PC-9 (cell line): ENCODE measurements at regions not wholly inside any gene's neighbourhood (a gene's known extent, or its start where the extent isn't known, plus 50 kb on each side); places are given as distances from the start of the nearest gene placed in this dataset.

Experiments
- BruUV-seq: library from RNA; stranded (reverse); fragments of 400-500 nt; replicated peaks from 2 replicates; lab custom pipeline; 2021; lab: Mats Ljungman, UMichigan
- CTCF ChIA-PET: fragments of 300-600 bp; sonication (Branson Sonifier 250); formaldehyde crosslinking; loops from one replicate; lab custom pipeline; 2022; ENCODE audit warnings: antibody characterized with exemption; lab: Charles Lee
- POLR2A ChIA-PET: fragments of 300-600 bp; sonication (Branson Sonifier 250); formaldehyde crosslinking; loops from one replicate; lab custom pipeline; 2022; ENCODE audit warnings: antibody characterized with exemption; ENCODE audit not compliant: unreplicated experiment; lab: Charles Lee
- DNase-seq, 2 experiments: peaks; one replicate each; pipeline versions ENCODE4 v3.0.0 to v3.0.0-alpha.2; 2015 to 2022; ENCODE audit warnings: mixed read lengths in 1 of 2
- H2AFZ ChIP-seq: fragments of 200-600 bp; sonication (generic); 2 replicates; pipeline ENCODE4 v1.8.1; 2017; ENCODE audit warnings: antibody characterized with exemption
- H3F3A ChIP-seq: fragments of 200-600 bp; sonication (generic); 2 replicates; pipeline ENCODE4 v1.8.1; 2017; ENCODE audit warnings: antibody characterized with exemption, mild to moderate bottlenecking, low read depth; ENCODE audit not compliant: insufficient read depth
- H3K27ac ChIP-seq: fragments of 200-600 bp; sonication (generic); 2 replicates; pipeline ENCODE4 v1.6.1; 2016; ENCODE audit warnings: mixed run types
- H3K27me3 ChIP-seq: fragments of 200-600 bp; sonication (generic); 2 replicates; pipeline ENCODE4 v1.6.1; 2016; ENCODE audit warnings: low read depth, mixed run types; ENCODE audit not compliant: insufficient read depth
- H3K36me3 ChIP-seq: fragments of 200-600 bp; sonication (generic); 2 replicates; pipeline ENCODE4 v1.6.1; 2016; ENCODE audit warnings: low read depth, mixed run types
- H3K4me1 ChIP-seq: fragments of 200-600 bp; sonication (generic); replicated peaks from 2 replicates; pipeline ENCODE4 v1.6.1; 2016; ENCODE audit warnings: mixed run types; ENCODE audit not compliant: insufficient read depth
- H3K4me2 ChIP-seq: fragments of 200-600 bp; sonication (generic); 2 replicates; pipeline ENCODE4 v1.6.1; 2017; ENCODE audit warnings: mixed run types
- H3K4me3 ChIP-seq: fragments of 200-600 bp; sonication (generic); 2 replicates; pipeline ENCODE4 v1.6.1; 2016; ENCODE audit warnings: mixed run types
- H3K79me2 ChIP-seq: fragments of 200-600 bp; sonication (generic); 2 replicates; pipeline ENCODE4 v1.6.1; 2017; ENCODE audit warnings: low read depth, mixed run types
- H3K9me2 ChIP-seq: fragments of 200-600 bp; sonication (generic); 2 replicates; pipeline ENCODE4 v1.8.1; 2017; ENCODE audit warnings: mild to moderate bottlenecking; ENCODE audit not compliant: insufficient read depth
- H3K9me3 ChIP-seq: fragments of 200-600 bp; sonication (generic); 2 replicates; pipeline ENCODE4 v1.8.1; 2016; ENCODE audit warnings: low read depth; ENCODE audit not compliant: insufficient read depth
- H4K20me1 ChIP-seq: fragments of 200-600 bp; sonication (generic); 2 replicates; pipeline ENCODE4 v1.8.1; 2017; ENCODE audit not compliant: insufficient read depth
- EZH2 ChIP-seq: fragments of 200-600 bp; sonication (generic); IDR thresholded peaks from 2 replicates; pipeline ENCODE4 v1.8.0; 2017; ENCODE audit warnings: antibody characterized with exemption, low read depth
- intact Hi-C: fragments of 100-400 bp; cut with micrococcal nuclease; formaldehyde crosslinking; loops from one replicate; pipeline ENCODE4 v1.10.0; 2022; ENCODE audit not compliant: unreplicated experiment
- TF ChIP-seq, protein P1 (sequence below): fragments of 200-600 bp; sonication (generic); conservative IDR thresholded peaks from 2 replicates; pipeline ENCODE4 v1.6.1; 2017; ENCODE audit warnings: mixed run types, antibody characterized with exemption, mild to moderate bottlenecking, moderate library complexity

DNA sequence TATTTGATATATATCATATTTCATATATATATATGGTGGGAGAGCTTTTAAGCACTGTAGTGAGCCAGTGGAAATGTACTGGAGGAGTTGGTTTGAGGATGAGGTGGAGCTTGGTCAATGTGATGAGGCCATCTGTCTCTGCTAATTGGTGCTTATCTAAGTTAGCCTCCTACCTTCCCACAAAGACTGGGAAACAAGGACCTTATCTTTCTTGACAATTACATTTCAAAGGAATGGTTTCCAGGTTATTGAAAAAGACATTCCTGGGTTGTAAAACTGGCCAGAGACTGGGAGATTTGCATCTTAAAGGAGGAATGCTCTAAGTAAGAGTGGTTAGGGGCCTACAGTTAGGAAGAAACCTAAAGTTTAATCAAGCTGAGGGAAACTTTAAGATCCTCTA, 212.8 kb upstream of the SYT1 start:
- BruUV-seq, result no TSS peak
- ChIA-PET CTCF (no interaction called here), POLR2A (no interaction called here)
- H3K27ac ChIP-seq, result no peak overlapping the region
- no peaks in the 10 kb centered on the region for H3K36me3 ChIP-seq
- H3K27me3 ChIP-seq, result no peaks in the 10 kb centered on the region
- no peak overlapping the region for H2AFZ ChIP-seq
- no peak overlapping the region for H3K4me3 ChIP-seq
- H3K79me2 ChIP-seq, result no peaks in the 10 kb centered on the region
- H3K9me3 ChIP-seq, result no peaks in the 10 kb centered on the region
- no peaks in the 10 kb centered on the region for H4K20me1 ChIP-seq
- intact Hi-C loops, result no loop called here
- no peak for DNase-seq
- no peaks in the 10 kb centered on the region for H3K9me2 ChIP-seq
- no peak overlapping the region for H3K4me2 ChIP-seq
- no peak for TF ChIP-seq EZH2
- TF ChIP-seq, protein P1, sequence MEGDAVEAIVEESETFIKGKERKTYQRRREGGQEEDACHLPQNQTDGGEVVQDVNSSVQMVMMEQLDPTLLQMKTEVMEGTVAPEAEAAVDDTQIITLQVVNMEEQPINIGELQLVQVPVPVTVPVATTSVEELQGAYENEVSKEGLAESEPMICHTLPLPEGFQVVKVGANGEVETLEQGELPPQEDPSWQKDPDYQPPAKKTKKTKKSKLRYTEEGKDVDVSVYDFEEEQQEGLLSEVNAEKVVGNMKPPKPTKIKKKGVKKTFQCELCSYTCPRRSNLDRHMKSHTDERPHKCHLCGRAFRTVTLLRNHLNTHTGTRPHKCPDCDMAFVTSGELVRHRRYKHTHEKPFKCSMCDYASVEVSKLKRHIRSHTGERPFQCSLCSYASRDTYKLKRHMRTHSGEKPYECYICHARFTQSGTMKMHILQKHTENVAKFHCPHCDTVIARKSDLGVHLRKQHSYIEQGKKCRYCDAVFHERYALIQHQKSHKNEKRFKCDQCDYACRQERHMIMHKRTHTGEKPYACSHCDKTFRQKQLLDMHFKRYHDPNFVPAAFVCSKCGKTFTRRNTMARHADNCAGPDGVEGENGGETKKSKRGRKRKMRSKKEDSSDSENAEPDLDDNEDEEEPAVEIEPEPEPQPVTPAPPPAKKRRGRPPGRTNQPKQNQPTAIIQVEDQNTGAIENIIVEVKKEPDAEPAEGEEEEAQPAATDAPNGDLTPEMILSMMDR, result no peak
- H3K4me1 ChIP-seq, result no peaks in the 10 kb centered on the region
- H3F3A ChIP-seq, result no peaks in the 10 kb centered on the region

DNA sequence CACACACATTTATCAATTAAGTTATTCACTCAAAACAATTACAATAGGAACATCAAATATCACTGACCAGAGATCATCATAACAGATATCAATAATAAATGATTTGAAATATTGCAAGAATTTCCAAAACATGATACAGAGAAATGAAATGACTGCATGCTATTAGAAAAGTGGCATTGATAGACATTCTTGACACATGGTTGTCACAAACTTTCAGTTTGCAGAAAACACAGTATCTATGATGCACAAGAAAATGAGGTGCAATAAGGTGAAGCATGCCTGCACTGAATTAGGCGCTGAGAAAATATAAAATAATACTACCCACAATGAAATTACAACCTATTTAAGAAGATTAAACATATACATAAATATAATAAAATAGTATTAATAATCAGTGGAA, 198.0 kb upstream of the SYT1 start:
- H4K20me1 ChIP-seq, result no peaks in the 10 kb centered on the region
- no peak overlapping the region for H2AFZ ChIP-seq
- TF ChIP-seq EZH2, result no peak
- TF ChIP-seq, protein P1, result no peak
- no peaks in the 10 kb centered on the region for H3K79me2 ChIP-seq
- H3K4me2 ChIP-seq, result no peak overlapping the region
- no peak for DNase-seq
- no peaks in the 10 kb centered on the region for H3K36me3 ChIP-seq
- ChIA-PET POLR2A (no interaction called here), CTCF (no interaction called here)
- no peaks in the 10 kb centered on the region for H3K9me3 ChIP-seq
- intact Hi-C loops, result no loop called here
- no peak overlapping the region for H3K27ac ChIP-seq
- BruUV-seq, result no TSS peak
- H3K27me3 ChIP-seq, result no peaks in the 10 kb centered on the region
- no peaks in the 10 kb centered on the region for H3F3A ChIP-seq
- no peaks in the 10 kb centered on the region for H3K9me2 ChIP-seq
- H3K4me1 ChIP-seq, result no peaks in the 10 kb centered on the region
- no peak overlapping the region for H3K4me3 ChIP-seq

DNA sequence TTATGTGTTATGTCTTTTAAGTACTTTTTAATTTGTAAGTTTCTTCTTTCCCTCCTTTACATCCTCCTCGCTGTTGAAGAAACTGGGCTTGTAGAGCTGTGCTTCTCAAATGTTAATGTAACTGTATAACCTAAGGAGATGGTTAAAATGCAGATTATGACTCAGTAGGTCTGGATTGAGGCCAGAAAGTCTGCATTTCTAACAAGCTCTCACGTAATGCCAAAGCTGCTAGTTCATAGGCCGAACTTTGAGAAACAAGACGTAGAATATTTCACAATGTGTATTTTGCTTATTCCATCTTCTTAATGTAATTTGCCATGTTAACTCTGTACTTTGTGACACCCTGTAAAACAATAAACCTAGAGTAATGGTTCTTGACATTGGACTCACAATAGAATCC, 193.3 kb upstream of the SYT1 start:
- no TSS peak for BruUV-seq
- CTCF ChIA-PET, result no interaction called here
- Histone ChIP-seq H3K27ac (no peak overlapping the region), H3F3A (no peaks in the 10 kb centered on the region), H3K9me3 (no peaks in the 10 kb centered on the region), H4K20me1 (no peaks in the 10 kb centered on the region), H3K27me3 (no peaks in the 10 kb centered on the region), H3K79me2 (no peaks in the 10 kb centered on the region), H3K4me2 (no peak overlapping the region), H3K9me2 (no peaks in the 10 kb centered on the region), H3K36me3 (no peaks in the 10 kb centered on the region), H2AFZ (no peak overlapping the region), H3K4me1 (no peaks in the 10 kb centered on the region), H3K4me3 (no peak overlapping the region)
- intact Hi-C loops, result no loop called here
- no peak for DNase-seq
- POLR2A ChIA-PET, result no interaction called here
- no peak for TF ChIP-seq EZH2
- TF ChIP-seq, protein P1, result no peak
